IPS-15b (cell line): ENCODE measurements at regions not wholly inside any gene's neighbourhood (a gene's known extent, or its start where the extent isn't known, plus 50 kb on each side); places are given as distances from the start of the nearest gene placed in this dataset.

Source experiments
- H3K27me3 ChIP-seq: one replicate; pipeline ENCODE4 v1.6.1; 2013; ENCODE audit warnings: low read length; ENCODE audit not compliant: control insufficient read depth, insufficient read depth
- H3K36me3 ChIP-seq: one replicate; pipeline ENCODE4 v1.6.1; 2013; ENCODE audit warnings: low read length; ENCODE audit not compliant: control insufficient read depth, insufficient read depth
- H3K4me1 ChIP-seq: one replicate; pipeline ENCODE4 v1.6.1; 2013; ENCODE audit warnings: mild to moderate bottlenecking, low read length; ENCODE audit not compliant: control insufficient read depth, insufficient read depth
- H3K4me3 ChIP-seq: one replicate; pipeline ENCODE4 v1.5.1; 2013; ENCODE audit warnings: low read depth, low read length
- H3K9ac ChIP-seq: one replicate; pipeline ENCODE4 v1.6.1; 2013; ENCODE audit warnings: low read depth, mild to moderate bottlenecking, low read length
- H3K9me3 ChIP-seq: one replicate; pipeline ENCODE4 v1.6.1; 2013; ENCODE audit warnings: mild to moderate bottlenecking, low read length; ENCODE audit not compliant: control insufficient read depth, insufficient read depth

DNA sequence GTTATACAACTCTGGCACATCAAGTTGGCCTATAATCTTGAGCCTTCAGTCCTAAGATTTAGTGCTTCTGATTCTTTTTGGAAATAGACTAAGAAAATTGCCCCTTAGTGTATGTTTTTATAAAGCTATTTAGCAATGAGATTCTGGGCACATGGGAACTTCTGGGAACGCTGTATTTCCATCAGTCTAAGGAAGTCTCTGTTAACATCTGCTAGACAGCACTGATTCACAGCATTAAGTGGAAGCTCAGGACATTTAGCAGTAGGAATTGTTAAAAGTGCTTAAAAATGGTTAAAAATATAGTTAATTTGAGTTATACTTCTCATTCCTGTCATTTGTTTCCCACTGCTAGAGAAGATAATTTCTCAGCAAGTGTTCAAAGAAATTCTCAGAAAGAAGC, 579.1 kb downstream of the SLC16A7 start:
- Histone ChIP-seq H3K27me3 (no peaks in the 10 kb centered on the region), H3K4me1 (no peaks in the 10 kb centered on the region), H3K9ac (no peak overlapping the region), H3K9me3 (no peaks in the 10 kb centered on the region), H3K36me3 (no peaks in the 10 kb centered on the region), H3K4me3 (no peak overlapping the region)

- Histone ChIP-seq H3K4me1 (no peaks in the 10 kb centered on the region), H3K9me3 (no peaks in the 10 kb centered on the region), H3K36me3 (no peaks in the 10 kb centered on the region), H3K27me3 (no peaks in the 10 kb centered on the region), H3K9ac (no peak overlapping the region), H3K4me3 (no peak overlapping the region)
These were observed 581.1 kb downstream of the SLC16A7 start for GRCh38 chr12:60176891-60177290.

DNA sequence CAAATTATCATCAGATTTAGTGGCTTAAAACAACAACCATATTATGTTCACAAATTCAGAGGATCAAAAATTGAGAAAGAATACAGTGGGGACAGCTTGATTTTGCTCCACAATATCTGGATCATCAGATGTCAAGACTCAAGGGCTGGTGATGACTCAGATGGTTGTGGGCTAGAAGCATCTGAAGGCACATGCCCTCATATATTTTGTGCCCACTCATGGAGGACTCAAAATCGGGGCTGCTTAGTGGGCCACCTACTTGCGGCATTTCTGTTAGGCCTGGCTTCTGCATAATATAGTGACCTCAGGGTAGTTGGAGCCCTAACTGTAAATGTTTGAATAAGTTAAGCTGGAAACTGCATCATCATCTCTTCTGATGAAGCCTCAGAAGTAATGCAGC, 584.5 kb downstream of the SLC16A7 start:
- no peaks in the 10 kb centered on the region for H3K4me1 ChIP-seq
- H3K27me3 ChIP-seq = no peaks in the 10 kb centered on the region
- H3K36me3 ChIP-seq = no peaks in the 10 kb centered on the region
- H3K4me3 ChIP-seq = no peak overlapping the region
- H3K9me3 ChIP-seq = no peaks in the 10 kb centered on the region
- no peak overlapping the region for H3K9ac ChIP-seq

GRCh38 chr12:60182354-60182753, 586.5 kb downstream of the SLC16A7 start:
- no peak overlapping the region for H3K4me3 ChIP-seq
- no peaks in the 10 kb centered on the region for H3K4me1 ChIP-seq
- no peak overlapping the region for H3K9ac ChIP-seq
- H3K27me3 ChIP-seq = no peaks in the 10 kb centered on the region
- H3K36me3 ChIP-seq = no peaks in the 10 kb centered on the region
- no peaks in the 10 kb centered on the region for H3K9me3 ChIP-seq

GRCh38 chr12:60184096-60184495, 588.3 kb downstream of the SLC16A7 start:
- Histone ChIP-seq H3K27me3 (no peaks in the 10 kb centered on the region), H3K4me3 (no peak overlapping the region), H3K9ac (no peak overlapping the region), H3K9me3 (no peaks in the 10 kb centered on the region), H3K36me3 (no peaks in the 10 kb centered on the region), H3K4me1 (no peaks in the 10 kb centered on the region)

- Histone ChIP-seq H3K9me3 (no peaks in the 10 kb centered on the region), H3K27me3 (no peaks in the 10 kb centered on the region)
These were observed 589.2 kb downstream of the SLC16A7 start for GRCh38 chr12:60185060-60185459.

GRCh38 chr12:60191271-60191670, 595.4 kb downstream of the SLC16A7 start:
- Histone ChIP-seq H3K27me3 (no peaks in the 10 kb centered on the region), H3K36me3 (no peaks in the 10 kb centered on the region), H3K4me3 (no peak overlapping the region), H3K9me3 (no peaks in the 10 kb centered on the region), H3K9ac (no peak overlapping the region), H3K4me1 (no peaks in the 10 kb centered on the region)

More at GRCh38 chr12:60185060-60185459, 589.2 kb downstream of the SLC16A7 start:
- Histone ChIP-seq H3K9ac (no peak overlapping the region), H3K4me1 (no peaks in the 10 kb centered on the region), H3K4me3 (no peak overlapping the region), H3K36me3 (no peaks in the 10 kb centered on the region)

- no peak overlapping the region for H3K4me3 ChIP-seq
These were observed 596.0 kb downstream of the SLC16A7 start for GRCh38 chr12:60191676-60192359.

GRCh38 chr12:60194678-60195077, 598.8 kb downstream of the SLC16A7 start:
- Histone ChIP-seq H3K9me3 (no peaks in the 10 kb centered on the region), H3K9ac (no peak overlapping the region), H3K4me1 (no peaks in the 10 kb centered on the region), H3K36me3 (no peaks in the 10 kb centered on the region), H3K27me3 (no peaks in the 10 kb centered on the region), H3K4me3 (no peak overlapping the region)

More at GRCh38 chr12:60191676-60192359, 596.0 kb downstream of the SLC16A7 start:
- Histone ChIP-seq H3K9me3 (no peaks in the 10 kb centered on the region), H3K4me1 (no peaks in the 10 kb centered on the region), H3K27me3 (no peaks in the 10 kb centered on the region), H3K9ac (no peak overlapping the region), H3K36me3 (no peaks in the 10 kb centered on the region)

DNA sequence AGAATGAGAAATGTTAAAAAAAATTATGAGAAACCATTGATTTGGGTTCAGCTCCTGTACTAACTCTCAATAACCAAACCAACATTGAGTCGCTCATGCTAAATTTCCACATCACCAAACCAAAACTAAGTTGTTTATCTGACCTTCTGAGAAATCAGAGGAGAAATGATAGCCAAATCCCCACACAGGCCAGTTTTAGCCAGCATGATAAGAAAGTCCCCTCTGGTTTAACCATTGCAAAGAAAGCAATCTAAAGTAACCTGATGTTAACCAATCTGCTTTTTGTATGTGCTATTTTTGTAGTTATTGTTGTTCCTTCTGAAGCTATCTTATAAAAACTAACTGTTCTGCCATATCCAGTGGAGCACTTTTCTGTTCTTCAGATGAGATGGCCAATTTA, 599.7 kb downstream of the SLC16A7 start:
- Histone ChIP-seq H3K27me3 (no peaks in the 10 kb centered on the region), H3K36me3 (no peaks in the 10 kb centered on the region), H3K9ac (no peak overlapping the region), H3K4me3 (no peak overlapping the region), H3K9me3 (no peaks in the 10 kb centered on the region), H3K4me1 (no peaks in the 10 kb centered on the region)

GRCh38 chr12:60196366-60196765, 600.5 kb downstream of the SLC16A7 start:
- no peaks in the 10 kb centered on the region for H3K9me3 ChIP-seq
- no peaks in the 10 kb centered on the region for H3K27me3 ChIP-seq
- H3K9ac ChIP-seq = no peak overlapping the region
- H3K36me3 ChIP-seq = no peaks in the 10 kb centered on the region
- H3K4me3 ChIP-seq = no peak overlapping the region
- no peaks in the 10 kb centered on the region for H3K4me1 ChIP-seq

GRCh38 chr12:60197589-60197988, 601.8 kb downstream of the SLC16A7 start:
- no peak overlapping the region for H3K9ac ChIP-seq
- H3K36me3 ChIP-seq = no peaks in the 10 kb centered on the region
- H3K9me3 ChIP-seq = no peaks in the 10 kb centered on the region
- H3K4me1 ChIP-seq = no peaks in the 10 kb centered on the region
- H3K27me3 ChIP-seq = no peaks in the 10 kb centered on the region
- H3K4me3 ChIP-seq = no peak overlapping the region
